ENCODE measurements at regions not wholly inside any gene's neighbourhood (a gene's known extent, or its start where the extent isn't known, plus 50 kb on each side); places are given as distances from the start of the nearest gene placed in this dataset.

DNA sequence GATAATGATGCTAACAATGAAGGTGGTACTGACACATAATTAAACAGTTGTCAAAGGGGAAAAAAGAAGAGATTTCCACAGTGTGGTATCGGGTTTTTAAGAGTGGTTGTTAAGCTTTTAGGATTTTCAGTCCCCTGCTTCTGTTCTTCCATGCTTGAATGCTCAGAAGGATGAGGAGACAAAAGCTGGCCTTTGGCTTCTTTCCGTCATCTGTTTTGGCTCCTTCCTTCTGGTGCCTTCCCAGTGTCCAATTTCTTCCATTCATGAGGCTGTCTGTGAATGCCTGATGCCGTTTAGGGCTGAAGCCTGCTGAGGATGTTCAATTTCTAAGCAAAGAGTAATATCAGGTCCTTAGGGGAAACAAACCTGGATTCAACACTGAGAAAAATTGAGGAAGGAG lies 179.6 kb upstream of the GLRA1 start:
- TF ChIP-seq, protein P1, sequence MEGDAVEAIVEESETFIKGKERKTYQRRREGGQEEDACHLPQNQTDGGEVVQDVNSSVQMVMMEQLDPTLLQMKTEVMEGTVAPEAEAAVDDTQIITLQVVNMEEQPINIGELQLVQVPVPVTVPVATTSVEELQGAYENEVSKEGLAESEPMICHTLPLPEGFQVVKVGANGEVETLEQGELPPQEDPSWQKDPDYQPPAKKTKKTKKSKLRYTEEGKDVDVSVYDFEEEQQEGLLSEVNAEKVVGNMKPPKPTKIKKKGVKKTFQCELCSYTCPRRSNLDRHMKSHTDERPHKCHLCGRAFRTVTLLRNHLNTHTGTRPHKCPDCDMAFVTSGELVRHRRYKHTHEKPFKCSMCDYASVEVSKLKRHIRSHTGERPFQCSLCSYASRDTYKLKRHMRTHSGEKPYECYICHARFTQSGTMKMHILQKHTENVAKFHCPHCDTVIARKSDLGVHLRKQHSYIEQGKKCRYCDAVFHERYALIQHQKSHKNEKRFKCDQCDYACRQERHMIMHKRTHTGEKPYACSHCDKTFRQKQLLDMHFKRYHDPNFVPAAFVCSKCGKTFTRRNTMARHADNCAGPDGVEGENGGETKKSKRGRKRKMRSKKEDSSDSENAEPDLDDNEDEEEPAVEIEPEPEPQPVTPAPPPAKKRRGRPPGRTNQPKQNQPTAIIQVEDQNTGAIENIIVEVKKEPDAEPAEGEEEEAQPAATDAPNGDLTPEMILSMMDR (IDR thresholded peaks at IDR 0.05) = no peak
- no peak for TF ChIP-seq POLR2AphosphoS5 (IDR thresholded peaks at IDR 0.05)
- TF ChIP-seq POLR2A (IDR thresholded peaks at IDR 0.05) = no peak
- no peak for TF ChIP-seq EP300 (IDR thresholded peaks at IDR 0.05)

Measured in gastroesophageal sphincter (tissue), 3 donors.